Smooth muscle cell (in vitro differentiated cells): ENCODE measurements at regions not wholly inside any gene's neighbourhood (a gene's known extent, or its start where the extent isn't known, plus 50 kb on each side); places are given as distances from the start of the nearest gene placed in this dataset.

ENCODE experiments used
- DNase-seq: peaks from one replicate; lab custom pipeline; 2025; ENCODE audit not compliant: unreplicated experiment; lab: John Stamatoyannopoulos, UW
- H2AFZ ChIP-seq: fragments of 200-600 bp; sonication (generic); 2 replicates; pipeline ENCODE4 v1.6.0; 2016; ENCODE audit warnings: antibody characterized with exemption, low read depth, mild to moderate bottlenecking
- H3F3A ChIP-seq: fragments of 200-600 bp; sonication (generic); 2 replicates; pipeline ENCODE4 v1.6.0; 2017; ENCODE audit warnings: antibody characterized with exemption, low read depth
- H3K27ac ChIP-seq: fragments of 200-600 bp; sonication (generic); 2 replicates; pipeline ENCODE4 v1.5.1; 2016; ENCODE audit warnings: low read depth, mild to moderate bottlenecking
- H3K27me3 ChIP-seq: fragments of 200-600 bp; sonication (generic); 2 replicates; pipeline ENCODE4 v1.6.1; 2016; ENCODE audit warnings: low read depth, mild to moderate bottlenecking
- H3K36me3 ChIP-seq: fragments of 200-600 bp; sonication (generic); 2 replicates; pipeline ENCODE4 v1.5.1; 2016; ENCODE audit warnings: low read depth
- H3K4me1 ChIP-seq: fragments of 200-600 bp; sonication (generic); 2 replicates; pipeline ENCODE4 v1.5.1; 2016; ENCODE audit warnings: low read depth
- H3K4me2 ChIP-seq: fragments of 200-600 bp; sonication (generic); 2 replicates; pipeline ENCODE4 v1.6.0; 2016; ENCODE audit warnings: mild to moderate bottlenecking
- H3K4me3 ChIP-seq: fragments of 200-600 bp; sonication (generic); 2 replicates; pipeline ENCODE4 v1.5.1; 2016; ENCODE audit warnings: mild to moderate bottlenecking
- H3K79me2 ChIP-seq: fragments of 200-600 bp; sonication (generic); 2 replicates; pipeline ENCODE4 v1.6.0; 2016; ENCODE audit warnings: low read depth, mild to moderate bottlenecking
- H3K9ac ChIP-seq: fragments of 200-600 bp; sonication (generic); 2 replicates; pipeline ENCODE4 v1.6.0; 2016; ENCODE audit warnings: low read depth
- H3K9me3 ChIP-seq: fragments of 200-600 bp; sonication (generic); replicated peaks from 2 replicates; pipeline ENCODE4 v1.5.1; 2016; ENCODE audit warnings: low read depth
- H4K20me1 ChIP-seq: fragments of 200-600 bp; sonication (generic); 2 replicates; pipeline ENCODE4 v1.6.0; 2016; ENCODE audit warnings: low read depth
- WGBS: methylation state at CpG from one replicate; pipeline ENCODE4 v1.1.7; 2016; ENCODE audit warnings: low lambda C conversion rate; 5-methylcytosine and 5-hydroxymethylcytosine counted together
- TF ChIP-seq, protein P1 (sequence below): fragments of 200-600 bp; sonication (generic); IDR thresholded peaks from 2 replicates; pipeline ENCODE4 v1.5.1; 2017; ENCODE audit warnings: borderline replicate concordance, mild to moderate bottlenecking, antibody characterized with exemption; ENCODE audit not compliant: insufficient read depth, poor library complexity, severe bottlenecking

DNA sequence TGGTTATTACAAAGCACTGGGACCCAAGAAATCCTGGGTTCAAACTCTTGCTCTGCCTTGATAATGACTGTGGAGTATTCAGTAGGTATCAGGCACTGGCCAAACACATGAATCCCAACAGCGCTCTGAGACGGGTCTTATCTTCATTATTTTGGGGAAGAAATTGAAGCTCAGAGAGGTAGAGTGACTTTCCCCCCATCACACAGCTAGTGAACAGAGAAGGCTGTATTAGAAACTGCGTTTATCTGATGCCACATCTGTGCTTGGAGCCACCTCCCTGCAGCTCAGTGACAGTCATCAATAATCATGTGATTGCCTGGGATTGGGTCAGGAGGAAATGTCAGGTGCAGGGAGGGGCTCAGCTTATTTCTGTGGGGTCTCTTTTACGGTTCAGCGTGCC is 225.4 kb upstream of the LHX5 start:
- Histone ChIP-seq H3K9ac (no peak overlapping the region), H3K27ac (no peak overlapping the region), H3K4me3 (no peak overlapping the region), H3K27me3 (peaks cover 25% of the 10 kb centered on the region), H3K4me2 (no peak overlapping the region), H2AFZ (no peak overlapping the region), H3K9me3 (no peaks in the 10 kb centered on the region), H3K36me3 (no peaks in the 10 kb centered on the region), H3K79me2 (no peaks in the 10 kb centered on the region), H3F3A (no peaks in the 10 kb centered on the region), H4K20me1 (no peaks in the 10 kb centered on the region), H3K4me1 (no peaks in the 10 kb centered on the region)
- TF ChIP-seq, protein P1, sequence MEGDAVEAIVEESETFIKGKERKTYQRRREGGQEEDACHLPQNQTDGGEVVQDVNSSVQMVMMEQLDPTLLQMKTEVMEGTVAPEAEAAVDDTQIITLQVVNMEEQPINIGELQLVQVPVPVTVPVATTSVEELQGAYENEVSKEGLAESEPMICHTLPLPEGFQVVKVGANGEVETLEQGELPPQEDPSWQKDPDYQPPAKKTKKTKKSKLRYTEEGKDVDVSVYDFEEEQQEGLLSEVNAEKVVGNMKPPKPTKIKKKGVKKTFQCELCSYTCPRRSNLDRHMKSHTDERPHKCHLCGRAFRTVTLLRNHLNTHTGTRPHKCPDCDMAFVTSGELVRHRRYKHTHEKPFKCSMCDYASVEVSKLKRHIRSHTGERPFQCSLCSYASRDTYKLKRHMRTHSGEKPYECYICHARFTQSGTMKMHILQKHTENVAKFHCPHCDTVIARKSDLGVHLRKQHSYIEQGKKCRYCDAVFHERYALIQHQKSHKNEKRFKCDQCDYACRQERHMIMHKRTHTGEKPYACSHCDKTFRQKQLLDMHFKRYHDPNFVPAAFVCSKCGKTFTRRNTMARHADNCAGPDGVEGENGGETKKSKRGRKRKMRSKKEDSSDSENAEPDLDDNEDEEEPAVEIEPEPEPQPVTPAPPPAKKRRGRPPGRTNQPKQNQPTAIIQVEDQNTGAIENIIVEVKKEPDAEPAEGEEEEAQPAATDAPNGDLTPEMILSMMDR = no peak
- 83% methylated on average over 5 of the region's 5 CpGs for WGBS
- DNase-seq = no peak

DNA sequence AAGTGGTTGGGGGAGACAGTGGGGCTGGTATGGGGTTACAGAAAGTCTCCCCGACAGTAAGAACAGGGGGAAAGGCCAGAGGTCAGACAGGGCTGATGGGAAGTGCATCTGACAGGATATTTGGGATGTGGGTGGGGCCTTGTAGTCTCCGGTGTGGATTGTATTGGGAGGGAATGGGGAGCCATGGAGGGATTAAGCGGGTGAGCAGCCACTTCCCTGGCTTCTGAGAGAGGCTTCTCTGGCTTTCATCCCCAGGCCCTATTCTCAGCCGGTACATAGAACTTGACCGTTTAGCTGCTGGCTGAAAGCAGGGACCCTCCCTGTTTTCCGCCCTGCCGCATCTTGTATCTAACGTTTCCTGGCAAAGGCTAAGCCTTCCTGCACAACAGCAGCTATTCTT is 222.0 kb upstream of the LHX5 start:
- no peaks in the 10 kb centered on the region for H4K20me1 ChIP-seq
- no peak overlapping the region for H3K4me3 ChIP-seq
- no peaks in the 10 kb centered on the region for H3K4me1 ChIP-seq
- no peaks in the 10 kb centered on the region for H3K36me3 ChIP-seq
- peaks cover 48% of the 10 kb centered on the region for H3K27me3 ChIP-seq
- H3K4me2 ChIP-seq = no peak overlapping the region
- no peaks in the 10 kb centered on the region for H3F3A ChIP-seq
- no peaks in the 10 kb centered on the region for H3K9me3 ChIP-seq
- WGBS = 88% methylated on average over 8 of the region's 8 CpGs
- no peaks in the 10 kb centered on the region for H3K79me2 ChIP-seq
- no peak for DNase-seq
- H2AFZ ChIP-seq = no peak overlapping the region
- H3K27ac ChIP-seq = no peak overlapping the region
- H3K9ac ChIP-seq = no peak overlapping the region
- TF ChIP-seq, protein P1 = no peak

DNA sequence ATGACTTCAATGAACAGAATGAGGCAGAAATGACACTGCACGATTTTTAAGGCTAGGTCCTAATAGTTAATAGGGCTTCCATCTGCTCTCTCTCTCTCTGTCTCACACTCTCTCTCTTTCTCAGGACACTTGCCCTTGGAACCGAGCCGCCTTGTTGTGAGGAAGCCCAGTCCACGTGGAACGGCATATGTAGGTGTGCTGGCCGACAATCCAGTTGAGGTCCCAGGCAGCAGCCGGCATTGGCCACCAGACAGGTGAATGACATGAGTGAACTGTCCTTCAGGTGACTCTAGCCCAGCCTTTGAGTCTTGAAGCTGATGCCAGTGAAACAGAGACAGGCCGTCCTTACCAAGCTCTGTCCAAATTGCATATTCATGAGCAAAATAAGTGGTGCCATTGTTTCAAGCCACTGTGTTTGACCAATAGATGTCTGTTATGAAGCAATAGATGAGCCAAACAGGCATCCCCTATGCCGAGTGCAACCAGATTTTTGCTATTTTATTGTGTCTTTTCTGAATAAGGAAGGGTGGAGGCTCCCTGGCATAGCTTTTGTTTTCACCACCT is 217.5 kb upstream of the LHX5 start:
- Histone ChIP-seq H3K27ac (no peak overlapping the region), H3K36me3 (no peaks in the 10 kb centered on the region), H2AFZ (no peak overlapping the region), H4K20me1 (no peaks in the 10 kb centered on the region), H3K79me2 (no peaks in the 10 kb centered on the region), H3K9ac (no peak overlapping the region), H3K4me3 (no peak overlapping the region), H3K27me3 (peaks cover 28% of the 10 kb centered on the region), H3K4me2 (no peak overlapping the region), H3K4me1 (no peaks in the 10 kb centered on the region), H3F3A (no peaks in the 10 kb centered on the region), H3K9me3 (no peaks in the 10 kb centered on the region)
- TF ChIP-seq, protein P1 = no peak
- WGBS = 86% methylated on average over 9 of the region's 9 CpGs
- no peak for DNase-seq

DNA sequence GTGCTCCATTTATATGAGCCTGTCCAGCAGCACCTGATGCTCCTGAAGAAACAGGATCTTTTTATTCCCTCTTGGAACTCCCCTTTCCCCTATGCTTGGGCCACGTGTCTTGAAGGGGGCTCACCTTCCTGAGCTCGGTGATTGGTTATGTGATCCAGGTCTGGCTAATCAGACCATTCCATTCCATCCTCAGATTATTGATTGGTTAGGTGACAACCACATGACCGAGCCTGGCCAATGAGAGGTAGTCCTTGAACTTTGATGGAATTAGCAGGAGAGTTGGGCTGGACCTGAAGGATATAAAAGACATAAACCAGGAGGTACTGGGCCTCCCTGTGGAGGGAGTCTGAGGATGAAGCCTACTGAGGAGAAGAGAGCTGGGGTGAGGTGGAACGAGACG is 216.6 kb upstream of the LHX5 start:
- H3K4me3 ChIP-seq = no peak overlapping the region
- TF ChIP-seq, protein P1 = no peak
- H3K79me2 ChIP-seq = no peaks in the 10 kb centered on the region
- no peak overlapping the region for H3K4me2 ChIP-seq
- no peaks in the 10 kb centered on the region for H3F3A ChIP-seq
- H3K27me3 ChIP-seq = peaks cover 28% of the 10 kb centered on the region
- H3K27ac ChIP-seq = no peak overlapping the region
- H3K9me3 ChIP-seq = no peaks in the 10 kb centered on the region
- WGBS = 87% methylated on average over 5 of the region's 5 CpGs
- no peak for DNase-seq
- no peak overlapping the region for H3K9ac ChIP-seq
- no peaks in the 10 kb centered on the region for H3K36me3 ChIP-seq
- no peak overlapping the region for H2AFZ ChIP-seq
- no peaks in the 10 kb centered on the region for H4K20me1 ChIP-seq
- no peaks in the 10 kb centered on the region for H3K4me1 ChIP-seq
